ENCODE measurements at regions not wholly inside any gene's neighbourhood (a gene's known extent, or its start where the extent isn't known, plus 50 kb on each side); places are given as distances from the start of the nearest gene placed in this dataset.

- intact Hi-C loops (cut with DNase I, micrococcal nuclease): no loop called here
- no peak overlapping the region for H3K4me3 ChIP-seq
- no peaks in the 10 kb centered on the region for H3K4me1 ChIP-seq (ENCODE audit: low read depth)
- no peak for ATAC-seq
- H3K9me3 ChIP-seq: no peaks in the 10 kb centered on the region
- DNase-seq: no peak
- no peak for TF ChIP-seq CTCF (IDR thresholded peaks at IDR 0.05)
- no peaks in the 10 kb centered on the region for H3K36me3 ChIP-seq (ENCODE audit: low read depth)
Observed at GRCh38 chr3:105243076-105243475, 123.6 kb upstream of the ALCAM start.

GRCh38 chr3:105246536-105246935, 120.2 kb upstream of the ALCAM start:
- DNase-seq (no peak), ATAC-seq (no peak)
- Histone ChIP-seq H3K9me3 (no peaks in the 10 kb centered on the region), H3K36me3 (ENCODE audit: low read depth) (no peaks in the 10 kb centered on the region), H3K4me1 (ENCODE audit: low read depth) (no peaks in the 10 kb centered on the region), H3K4me3 (no peak overlapping the region)
- intact Hi-C loops (cut with DNase I, micrococcal nuclease): no loop called here
- no peak for TF ChIP-seq CTCF (IDR thresholded peaks at IDR 0.05)

- DNase-seq: no peak
- no peaks in the 10 kb centered on the region for H3K4me1 ChIP-seq (ENCODE audit: low read depth)
- H3K36me3 ChIP-seq (ENCODE audit: low read depth): no peaks in the 10 kb centered on the region
- TF ChIP-seq CTCF (IDR thresholded peaks at IDR 0.05): no peak
- no peaks in the 10 kb centered on the region for H3K9me3 ChIP-seq
- intact Hi-C loops (cut with DNase I, micrococcal nuclease): no loop called here
- H3K4me3 ChIP-seq: no peak overlapping the region
- ATAC-seq: no peak
Observed at GRCh38 chr3:105253225-105253624, 113.5 kb upstream of the ALCAM start.

GRCh38 chr3:105254154-105254553, 112.6 kb upstream of the ALCAM start:
- Histone ChIP-seq H3K9me3 (no peaks in the 10 kb centered on the region), H3K4me1 (ENCODE audit: low read depth) (no peaks in the 10 kb centered on the region), H3K4me3 (no peak overlapping the region), H3K36me3 (ENCODE audit: low read depth) (no peaks in the 10 kb centered on the region)
- no peak for ATAC-seq
- DNase-seq: no peak
- intact Hi-C loops (cut with DNase I, micrococcal nuclease): no loop called here
- no peak for TF ChIP-seq CTCF (IDR thresholded peaks at IDR 0.05)

GRCh38 chr3:105255350-105255749, 111.4 kb upstream of the ALCAM start:
- TF ChIP-seq CTCF (IDR thresholded peaks at IDR 0.05): no peak
- Histone ChIP-seq H3K4me3 (no peak overlapping the region), H3K9me3 (no peaks in the 10 kb centered on the region), H3K36me3 (ENCODE audit: low read depth) (no peaks in the 10 kb centered on the region), H3K4me1 (ENCODE audit: low read depth) (no peaks in the 10 kb centered on the region)
- ATAC-seq (no peak), DNase-seq (no peak)
- intact Hi-C loops (cut with DNase I, micrococcal nuclease): no loop called here

- H3K36me3 ChIP-seq (ENCODE audit: low read depth): no peaks in the 10 kb centered on the region
- H3K9me3 ChIP-seq: no peaks in the 10 kb centered on the region
- no peak for DNase-seq
- no peaks in the 10 kb centered on the region for H3K4me1 ChIP-seq (ENCODE audit: low read depth)
- H3K4me3 ChIP-seq: no peak overlapping the region
- no peak for ATAC-seq
- intact Hi-C loops (cut with DNase I, micrococcal nuclease): no loop called here
- TF ChIP-seq CTCF (IDR thresholded peaks at IDR 0.05): no peak
Observed at GRCh38 chr3:105259496-105259895, 107.2 kb upstream of the ALCAM start.
